ENCODE measurements at regions not wholly inside any gene's neighbourhood (a gene's known extent, or its start where the extent isn't known, plus 50 kb on each side); places are given as distances from the start of the nearest gene placed in this dataset.
A peak's percentile ranks its signal among the peaks of the same experiment; 100 is the strongest.

GRCh38 chr10:33674491-33674890 is 340.0 kb upstream of the NRP1 start:
- H3K4me3 ChIP-seq (ENCODE audit: low read depth, low read length): no peak overlapping the region
- no peak for TF ChIP-seq CTCF (IDR thresholded peaks at IDR 0.05; ENCODE audit: insufficient read depth, low read length)
- no peak for DNase-seq (ENCODE audit: low read depth)

DNA sequence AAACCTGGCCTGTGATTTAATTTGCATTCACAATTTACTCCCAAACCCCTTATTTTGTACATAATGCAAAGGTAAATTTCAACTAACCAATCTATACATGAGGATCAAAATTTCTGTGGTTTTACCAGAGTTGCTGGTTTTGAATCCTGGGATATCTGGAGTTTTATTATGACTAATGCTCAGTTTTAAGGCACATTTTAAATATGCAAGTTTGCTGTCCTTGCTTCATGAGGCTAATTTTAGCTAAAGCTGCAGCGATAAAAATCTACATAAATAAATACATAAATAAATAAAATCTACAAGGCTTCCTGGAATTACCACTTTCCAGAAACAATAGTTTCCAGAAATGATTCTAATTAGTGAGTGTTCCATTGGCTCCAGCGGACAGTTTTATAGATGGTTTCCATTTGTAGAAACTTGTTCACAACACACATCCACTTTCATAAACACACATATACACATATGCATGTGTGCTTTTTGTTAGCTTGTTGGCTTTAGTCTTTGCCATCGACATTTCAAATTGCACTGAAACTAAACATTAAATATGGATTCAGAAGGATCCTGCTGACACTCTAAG is 339.5 kb upstream of the NRP1 start:
- no peak overlapping the region for H3K4me3 ChIP-seq (ENCODE audit: low read depth, low read length)
- TF ChIP-seq CTCF (IDR thresholded peaks at IDR 0.05; ENCODE audit: insufficient read depth, low read length): no peak
- no peak for DNase-seq (ENCODE audit: low read depth)

DNA sequence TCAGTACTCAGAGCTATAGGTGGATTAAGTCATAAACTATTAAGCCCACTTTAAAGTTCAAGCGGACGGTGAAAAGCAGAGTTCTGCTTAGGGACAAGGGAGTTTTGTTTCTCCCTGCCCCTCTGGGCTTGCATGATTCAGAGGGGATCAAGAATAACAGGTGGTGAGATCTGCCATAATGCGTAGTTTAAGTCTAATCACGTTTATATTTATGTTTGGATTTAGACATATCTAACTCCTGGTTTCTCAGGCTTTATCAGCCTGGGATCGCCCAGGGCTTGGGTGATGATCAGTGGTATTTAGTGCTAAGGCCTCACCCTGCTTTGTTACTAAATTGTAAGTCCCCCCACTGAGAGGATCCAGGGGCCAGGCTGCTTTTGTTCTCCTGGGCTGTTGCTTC is 335.4 kb upstream of the NRP1 start:
- TF ChIP-seq CTCF (IDR thresholded peaks at IDR 0.05; ENCODE audit: insufficient read depth, low read length): no peak
- H3K4me3 ChIP-seq (ENCODE audit: low read depth, low read length): no peak overlapping the region
- no peak for DNase-seq (ENCODE audit: low read depth)

GRCh38 chr10:33666686-33667480 is 332.4 kb upstream of the NRP1 start:
- TF ChIP-seq CTCF (IDR thresholded peaks at IDR 0.05; ENCODE audit: insufficient read depth, low read length): no peak
- peak; percentile 16 for DNase-seq (ENCODE audit: low read depth)
- no peak overlapping the region for H3K4me3 ChIP-seq (ENCODE audit: low read depth, low read length)

DNA sequence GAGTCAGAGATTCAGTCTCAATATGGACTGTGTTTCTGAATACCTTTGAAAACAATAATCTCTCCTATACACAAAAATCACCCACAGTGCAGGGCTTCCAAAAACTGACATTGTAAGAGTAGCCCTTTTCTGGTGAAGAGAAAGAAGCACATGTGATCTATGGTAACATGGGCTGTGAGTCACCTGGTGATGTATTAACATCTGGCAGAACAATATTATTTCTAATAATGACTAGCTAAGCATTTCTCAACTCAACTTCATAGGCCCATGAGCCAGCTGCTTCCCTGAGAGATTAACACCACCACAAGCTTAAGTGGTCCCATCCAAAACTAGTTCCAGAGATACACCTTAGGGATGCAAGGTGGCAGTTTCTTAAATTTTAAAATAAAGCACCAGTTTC is 331.0 kb upstream of the NRP1 start:
- peak; percentile 84 for DNase-seq (ENCODE audit: low read depth)
- TF ChIP-seq CTCF (IDR thresholded peaks at IDR 0.05; ENCODE audit: insufficient read depth, low read length): no peak
- H3K4me3 ChIP-seq (ENCODE audit: low read depth, low read length): no peak overlapping the region

- H3K4me3 ChIP-seq (ENCODE audit: low read depth, low read length): no peak overlapping the region
- TF ChIP-seq CTCF (IDR thresholded peaks at IDR 0.05; ENCODE audit: insufficient read depth, low read length): no peak
- DNase-seq (ENCODE audit: low read depth): no peak
Observed at GRCh38 chr10:33664070-33664469, 329.6 kb upstream of the NRP1 start.
